ENCODE measurements at regions not wholly inside any gene's neighbourhood (a gene's known extent, or its start where the extent isn't known, plus 50 kb on each side); places are given as distances from the start of the nearest gene placed in this dataset.

DNA sequence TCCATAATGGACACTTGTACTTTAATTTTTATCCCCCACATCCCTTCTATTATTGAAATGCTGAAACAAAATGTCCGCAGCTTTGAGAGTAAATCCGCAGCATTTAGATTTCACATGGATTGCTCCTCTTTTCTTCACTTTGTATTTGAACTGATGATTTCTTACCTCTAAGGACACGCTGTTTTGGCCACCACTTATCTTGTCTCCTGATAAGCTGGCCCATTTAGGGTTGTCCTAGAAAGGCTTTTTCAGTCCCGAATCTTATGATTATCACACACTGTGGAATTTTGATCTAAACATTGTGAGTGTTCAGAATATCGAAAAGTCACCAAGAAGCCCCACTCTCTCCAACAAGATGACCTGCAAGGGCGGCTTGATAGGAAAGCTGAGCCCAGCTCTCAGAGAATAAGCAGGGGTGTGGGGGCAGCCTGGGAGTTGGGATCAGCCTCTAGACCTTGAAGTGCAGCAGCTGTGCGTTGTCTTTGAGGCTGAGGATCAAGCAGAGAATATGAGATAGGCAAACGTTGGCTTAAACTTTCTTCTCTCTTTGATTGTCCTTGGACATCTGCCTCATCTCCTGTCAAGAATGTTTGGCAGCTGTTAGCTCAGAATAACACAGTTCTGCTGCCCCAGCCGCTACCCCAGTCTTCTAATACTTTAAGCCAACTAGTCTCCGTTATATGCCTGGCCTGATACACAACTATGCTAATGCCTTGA is 399.7 kb upstream of the NR2F2 start:
- Histone ChIP-seq H3K27ac (ENCODE audit: low read depth, low read length, severe bottlenecking) (no peak overlapping the region), H3K9me3 (ENCODE audit: control insufficient read depth, low read length) (no peaks in the 10 kb centered on the region), H3K36me3 (ENCODE audit: control insufficient read depth, insufficient read depth, low read length) (no peaks in the 10 kb centered on the region), H3K4me3 (ENCODE audit: extremely low read depth, insufficient read depth, low read length, poor library complexity, severe bottlenecking) (no peak overlapping the region), H3K4me1 (ENCODE audit: control insufficient read depth, insufficient read depth, low read length, poor library complexity, severe bottlenecking) (no peaks in the 10 kb centered on the region)
- 87% methylated on average over 5 to 9 of the region's 10 CpGs for WGBS, 2 experiments (ENCODE audit: insufficient coverage in 2 of 2)

GRCh38 chr15:95931619-95932018 is 398.9 kb upstream of the NR2F2 start:
- Histone ChIP-seq H3K27ac (ENCODE audit: low read depth, low read length, severe bottlenecking) (no peak overlapping the region), H3K9me3 (ENCODE audit: control insufficient read depth, low read length) (no peaks in the 10 kb centered on the region), H3K36me3 (ENCODE audit: control insufficient read depth, insufficient read depth, low read length) (no peaks in the 10 kb centered on the region), H3K4me1 (ENCODE audit: control insufficient read depth, insufficient read depth, low read length, poor library complexity, severe bottlenecking) (no peaks in the 10 kb centered on the region), H3K4me3 (ENCODE audit: extremely low read depth, insufficient read depth, low read length, poor library complexity, severe bottlenecking) (no peak overlapping the region)
- WGBS, 2 experiments (ENCODE audit: insufficient coverage in 2 of 2): 80% methylated on average over 1 of the region's 3 CpGs; no CpG with 5 or more reads in 1 of the 2 experiments

GRCh38 chr15:95932141-95932540 is 398.4 kb upstream of the NR2F2 start:
- Histone ChIP-seq H3K4me1 (ENCODE audit: control insufficient read depth, insufficient read depth, low read length, poor library complexity, severe bottlenecking) (peaks cover 4% of the 10 kb centered on the region), H3K27ac (ENCODE audit: low read depth, low read length, severe bottlenecking) (no peak overlapping the region), H3K9me3 (ENCODE audit: control insufficient read depth, low read length) (no peaks in the 10 kb centered on the region), H3K4me3 (ENCODE audit: extremely low read depth, insufficient read depth, low read length, poor library complexity, severe bottlenecking) (no peak overlapping the region), H3K36me3 (ENCODE audit: control insufficient read depth, insufficient read depth, low read length) (no peaks in the 10 kb centered on the region)
- WGBS, 2 experiments (ENCODE audit: insufficient coverage in 2 of 2): 96 to 100% methylated on average over 2 of the region's 2 CpGs

DNA sequence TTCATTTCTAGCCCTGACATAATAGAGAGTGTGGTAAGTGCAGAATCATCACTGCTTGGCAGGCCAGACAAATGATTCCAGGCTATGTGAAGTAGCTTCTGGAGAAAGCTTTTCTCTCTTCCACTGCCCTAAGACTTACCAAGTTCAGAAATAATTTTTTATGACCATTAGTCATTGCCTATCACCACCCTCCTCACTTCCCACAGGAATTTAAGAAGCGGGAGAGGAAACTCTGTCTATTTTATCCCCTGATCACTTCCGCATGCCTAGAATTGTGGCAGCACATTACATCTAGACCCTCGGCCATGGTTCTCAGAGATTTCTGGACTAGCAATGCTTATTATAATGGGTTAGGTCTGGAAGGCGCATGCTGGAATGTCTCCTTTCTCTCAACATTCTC is 397.8 kb upstream of the NR2F2 start:
- H3K4me3 ChIP-seq (ENCODE audit: extremely low read depth, insufficient read depth, low read length, poor library complexity, severe bottlenecking): no peak overlapping the region
- H3K4me1 ChIP-seq (ENCODE audit: control insufficient read depth, insufficient read depth, low read length, poor library complexity, severe bottlenecking): peaks cover 6% of the 10 kb centered on the region
- no peaks in the 10 kb centered on the region for H3K9me3 ChIP-seq (ENCODE audit: control insufficient read depth, low read length)
- no peak overlapping the region for H3K27ac ChIP-seq (ENCODE audit: low read depth, low read length, severe bottlenecking)
- no peaks in the 10 kb centered on the region for H3K36me3 ChIP-seq (ENCODE audit: control insufficient read depth, insufficient read depth, low read length)
- 86% methylated on average over 1 of the region's 4 CpGs; no CpG with 5 or more reads in 1 of the 2 experiments for WGBS, 2 experiments (ENCODE audit: insufficient coverage in 2 of 2)

GRCh38 chr15:95935852-95936251 is 394.6 kb upstream of the NR2F2 start:
- no peaks in the 10 kb centered on the region for H3K9me3 ChIP-seq (ENCODE audit: control insufficient read depth, low read length)
- H3K4me3 ChIP-seq (ENCODE audit: extremely low read depth, insufficient read depth, low read length, poor library complexity, severe bottlenecking): no peak overlapping the region
- WGBS, 2 experiments (ENCODE audit: insufficient coverage in 2 of 2): 100% methylated on average over 1 of the region's 2 CpGs; no CpG with 5 or more reads in 1 of the 2 experiments
- H3K4me1 ChIP-seq (ENCODE audit: control insufficient read depth, insufficient read depth, low read length, poor library complexity, severe bottlenecking): peaks cover 6% of the 10 kb centered on the region
- no peak overlapping the region for H3K27ac ChIP-seq (ENCODE audit: low read depth, low read length, severe bottlenecking)
- H3K36me3 ChIP-seq (ENCODE audit: control insufficient read depth, insufficient read depth, low read length): no peaks in the 10 kb centered on the region

DNA sequence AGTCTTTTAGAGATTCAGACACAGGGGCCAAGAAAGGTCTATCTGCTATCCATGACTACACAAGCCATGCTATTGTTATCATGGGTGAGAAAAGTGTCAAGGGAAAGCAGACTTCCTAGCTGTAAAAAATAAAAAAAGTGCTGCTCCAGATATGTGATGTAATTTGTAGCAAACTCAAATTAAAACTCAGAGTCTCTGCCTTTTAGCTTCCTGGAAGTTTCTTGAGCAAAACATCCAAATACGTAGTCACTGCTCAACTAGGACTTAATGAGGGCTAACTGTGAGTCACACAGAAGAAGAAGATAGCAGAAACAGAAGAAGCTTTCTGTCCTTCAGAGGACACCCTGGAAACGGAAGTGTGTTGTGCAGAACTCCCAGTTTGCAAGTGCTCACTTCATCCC is 393.4 kb upstream of the NR2F2 start:
- WGBS, 2 experiments (ENCODE audit: insufficient coverage in 2 of 2): 100% methylated on average over 2 of the region's 2 CpGs

GRCh38 chr15:95940431-95940985 is 390.0 kb upstream of the NR2F2 start:
- WGBS, 2 experiments (ENCODE audit: insufficient coverage in 2 of 2): 62 to 70% methylated on average over 8 to 11 of the region's 14 CpGs
- Histone ChIP-seq H3K4me3 (ENCODE audit: extremely low read depth, insufficient read depth, low read length, poor library complexity, severe bottlenecking) (no peak overlapping the region), H3K4me1 (ENCODE audit: control insufficient read depth, insufficient read depth, low read length, poor library complexity, severe bottlenecking) (peaks cover 6% of the 10 kb centered on the region), H3K36me3 (ENCODE audit: control insufficient read depth, insufficient read depth, low read length) (no peaks in the 10 kb centered on the region), H3K27ac (ENCODE audit: low read depth, low read length, severe bottlenecking) (peak overlapping the region; percentile 46), H3K9me3 (ENCODE audit: control insufficient read depth, low read length) (no peaks in the 10 kb centered on the region)

More for the DNA sequence above, 393.4 kb upstream of the NR2F2 start:
- peaks cover 6% of the 10 kb centered on the region for H3K4me1 ChIP-seq (ENCODE audit: control insufficient read depth, insufficient read depth, low read length, poor library complexity, severe bottlenecking)
- H3K27ac ChIP-seq (ENCODE audit: low read depth, low read length, severe bottlenecking): no peak overlapping the region
- no peak overlapping the region for H3K4me3 ChIP-seq (ENCODE audit: extremely low read depth, insufficient read depth, low read length, poor library complexity, severe bottlenecking)
- H3K9me3 ChIP-seq (ENCODE audit: control insufficient read depth, low read length): no peaks in the 10 kb centered on the region
- no peaks in the 10 kb centered on the region for H3K36me3 ChIP-seq (ENCODE audit: control insufficient read depth, insufficient read depth, low read length)

- Histone ChIP-seq H3K4me1 (ENCODE audit: control insufficient read depth, insufficient read depth, low read length, poor library complexity, severe bottlenecking) (no peaks in the 10 kb centered on the region), H3K4me3 (ENCODE audit: extremely low read depth, insufficient read depth, low read length, poor library complexity, severe bottlenecking) (no peak overlapping the region), H3K9me3 (ENCODE audit: control insufficient read depth, low read length) (no peaks in the 10 kb centered on the region), H3K27ac (ENCODE audit: low read depth, low read length, severe bottlenecking) (no peak overlapping the region), H3K36me3 (ENCODE audit: control insufficient read depth, insufficient read depth, low read length) (no peaks in the 10 kb centered on the region)
- no CpG with 5 or more reads among the region's 1 CpG for WGBS, 2 experiments (ENCODE audit: insufficient coverage in 2 of 2)
Observed at GRCh38 chr15:95944193-95944592, 386.3 kb upstream of the NR2F2 start.

DNA sequence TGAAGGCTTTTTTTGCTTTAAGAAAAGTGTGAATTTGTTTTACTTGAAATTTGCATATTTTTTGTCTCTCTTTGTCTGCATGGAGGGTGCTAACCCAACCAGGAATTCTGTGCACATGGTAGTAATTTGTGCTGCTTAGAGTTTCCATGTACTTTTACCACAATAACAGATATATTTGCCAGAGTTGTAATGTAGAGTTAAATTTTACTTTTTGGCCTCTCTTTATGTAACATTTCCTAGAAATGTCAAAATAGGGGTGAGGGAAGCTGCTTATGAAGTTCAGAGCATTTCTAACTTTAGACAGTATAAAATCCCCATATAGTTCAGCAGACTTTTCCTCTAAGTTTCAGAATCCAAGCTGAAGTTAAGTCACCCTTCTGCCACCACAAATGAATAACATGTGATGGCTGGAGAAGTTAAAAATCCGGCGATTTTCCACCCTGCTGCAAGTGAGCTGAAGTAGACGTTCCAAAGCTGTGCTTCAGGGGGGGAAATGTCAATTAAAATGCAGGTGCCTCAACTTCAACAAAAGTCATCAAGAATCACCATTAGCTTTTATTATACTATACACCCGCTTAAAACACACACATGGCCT is 385.7 kb upstream of the NR2F2 start:
- Histone ChIP-seq H3K9me3 (ENCODE audit: control insufficient read depth, low read length) (no peaks in the 10 kb centered on the region), H3K36me3 (ENCODE audit: control insufficient read depth, insufficient read depth, low read length) (no peaks in the 10 kb centered on the region), H3K27ac (ENCODE audit: low read depth, low read length, severe bottlenecking) (no peak overlapping the region), H3K4me3 (ENCODE audit: extremely low read depth, insufficient read depth, low read length, poor library complexity, severe bottlenecking) (no peak overlapping the region), H3K4me1 (ENCODE audit: control insufficient read depth, insufficient read depth, low read length, poor library complexity, severe bottlenecking) (no peaks in the 10 kb centered on the region)
- WGBS, 2 experiments (ENCODE audit: insufficient coverage in 2 of 2): 80 to 88% methylated on average over 2 to 3 of the region's 4 CpGs

DNA sequence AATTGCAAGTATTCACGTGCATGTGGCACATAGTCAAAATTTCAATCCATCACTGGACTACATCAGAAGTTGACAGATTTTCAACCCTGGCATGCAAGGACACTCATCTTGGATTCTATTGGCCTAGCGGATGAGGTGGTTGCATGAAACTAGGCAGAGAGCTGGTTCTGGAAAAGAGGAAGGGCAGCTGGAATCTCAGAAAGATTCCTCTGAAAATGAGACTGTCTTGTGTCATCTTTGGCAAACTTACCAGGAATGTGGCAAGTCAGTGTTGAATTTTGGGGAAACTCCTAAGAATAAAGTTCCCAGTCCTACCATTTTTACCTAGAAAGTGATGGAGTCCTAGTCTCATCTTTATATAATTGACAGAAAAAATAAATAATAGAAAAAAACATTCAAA is 384.3 kb upstream of the NR2F2 start:
- WGBS, 2 experiments (ENCODE audit: insufficient coverage in 2 of 2): 100% methylated on average over 1 to 2 of the region's 2 CpGs
- H3K36me3 ChIP-seq (ENCODE audit: control insufficient read depth, insufficient read depth, low read length): no peaks in the 10 kb centered on the region

GRCh38 chr15:95946926-95947325 is 383.6 kb upstream of the NR2F2 start:
- Histone ChIP-seq H3K36me3 (ENCODE audit: control insufficient read depth, insufficient read depth, low read length) (no peaks in the 10 kb centered on the region), H3K27ac (ENCODE audit: low read depth, low read length, severe bottlenecking) (no peak overlapping the region), H3K4me3 (ENCODE audit: extremely low read depth, insufficient read depth, low read length, poor library complexity, severe bottlenecking) (no peak overlapping the region), H3K4me1 (ENCODE audit: control insufficient read depth, insufficient read depth, low read length, poor library complexity, severe bottlenecking) (no peaks in the 10 kb centered on the region), H3K9me3 (ENCODE audit: control insufficient read depth, low read length) (no peaks in the 10 kb centered on the region)
- WGBS, 2 experiments (ENCODE audit: insufficient coverage in 2 of 2): 17 to 100% methylated on average over 1 to 2 of the region's 2 CpGs

More for the DNA sequence above, 384.3 kb upstream of the NR2F2 start:
- no peak overlapping the region for H3K27ac ChIP-seq (ENCODE audit: low read depth, low read length, severe bottlenecking)
- no peak overlapping the region for H3K4me3 ChIP-seq (ENCODE audit: extremely low read depth, insufficient read depth, low read length, poor library complexity, severe bottlenecking)
- H3K4me1 ChIP-seq (ENCODE audit: control insufficient read depth, insufficient read depth, low read length, poor library complexity, severe bottlenecking): no peaks in the 10 kb centered on the region
- no peaks in the 10 kb centered on the region for H3K9me3 ChIP-seq (ENCODE audit: control insufficient read depth, low read length)
